K562 (cell line): ENCODE measurements at regions not wholly inside any gene's neighbourhood (a gene's known extent, or its start where the extent isn't known, plus 50 kb on each side); places are given as distances from the start of the nearest gene placed in this dataset.

Source experiments
- ATAC-seq: fragments of 200-7000 bp; cut with Tn5 transposase; 3 replicates; pipeline ENCODE4 v1.9.1; 2020; ENCODE audit warnings: moderate library complexity
- BruUV-seq: library from RNA; stranded (reverse); fragments of 400-500 nt; replicated peaks from 2 replicates; lab custom pipeline; 2021; lab: Mats Ljungman, UMichigan
- CTCF ChIA-PET: fragments of 300-600 bp; formaldehyde crosslinking; extraction: SDS; loops from one replicate; lab custom pipeline; 2021; ENCODE audit warnings: low intra/inter-chr PET ratio; lab: Yijun Ruan, JAX
- POLR2A ChIA-PET: fragments of 300-600, 350-650 bp; sonication (Branson Sonifier 250); formaldehyde crosslinking; extraction: SDS; loops from one replicate; lab custom pipeline; 2021; ENCODE audit warnings: antibody characterized with exemption, inconsistent platforms; lab: Yijun Ruan, JAX
- DNase-seq, 4 experiments: peaks; one replicate each; pipeline versions ENCODE4 v3.0.0 to v3.0.0-alpha.2; 2011 to 2018; ENCODE audit warnings: low spot score in 3 of 4, mixed read lengths in 3 of 4; ENCODE audit errors: extremely low read depth in 1 of 4
- FAIRE-seq: peaks from 2 replicates; lab custom pipeline; 2011; peaks lifted over from hg19 to GRCh38; lab: Jason Lieb, UNC
- H2AFZ ChIP-seq: 2 replicates; pipeline ENCODE4 v1.6.0; 2011; ENCODE audit warnings: low read depth, low read length, control low read depth, inconsistent platforms
- H3K27ac ChIP-seq: fragments of 200-600 bp; 3 replicates; pipeline ENCODE4 v1.8.0; 2011; ENCODE audit warnings: low read depth, mild to moderate bottlenecking, control low read depth, inconsistent platforms, low read length, moderate library complexity, mixed read lengths; ENCODE audit errors: extremely low read depth
- H3K27me3 ChIP-seq, 2 experiments: fragments of 300-600 bp in 1 of 2; 2 replicates in 1 of 2; 3 replicates in 1 of 2; pipeline versions ENCODE4 v1.6.0 to v1.8.0; 2011; ENCODE audit warnings: inconsistent platforms in 2 of 2, low read length in 2 of 2, mild to moderate bottlenecking in 1 of 2, mixed read lengths in 1 of 2, moderate library complexity in 1 of 2; ENCODE audit not compliant: control insufficient read depth in 2 of 2, insufficient read depth in 2 of 2
- H3K36me3 ChIP-seq: fragments of 300-600 bp; 3 replicates; pipeline ENCODE4 v1.8.0; 2011; ENCODE audit warnings: mild to moderate bottlenecking, low read length, inconsistent platforms; ENCODE audit not compliant: control insufficient read depth, insufficient read depth
- H3K4me1 ChIP-seq, 2 experiments: fragments of 200-600 bp in 1 of 2; replicated peaks in 1 of 2; 2 replicates in 1 of 2; 3 replicates in 1 of 2; pipeline versions ENCODE4 v1.5.1 to v1.8.0; 2011; ENCODE audit warnings: inconsistent platforms in 2 of 2, low read length in 2 of 2, mild to moderate bottlenecking in 1 of 2, mixed read lengths in 1 of 2, moderate library complexity in 1 of 2; ENCODE audit not compliant: control insufficient read depth in 2 of 2, insufficient read depth in 2 of 2
- H3K4me2 ChIP-seq: 2 replicates; pipeline ENCODE4 v1.6.1; 2011; ENCODE audit warnings: low read length, control low read depth, inconsistent platforms, mixed read lengths; ENCODE audit not compliant: insufficient read depth
- H3K4me3 ChIP-seq: fragments of 200-600 bp; sonication (generic), shearing (Covaris generic); 2 replicates; pipeline ENCODE4 v1.5.1; 2016; ENCODE audit warnings: control low read depth, inconsistent platforms
- H3K79me2 ChIP-seq: fragments of 200-600 bp; 3 replicates; pipeline ENCODE4 v1.8.0; 2011; ENCODE audit warnings: low read length, inconsistent platforms; ENCODE audit not compliant: control insufficient read depth, insufficient read depth
- H3K9ac ChIP-seq, 2 experiments: 2 replicates each; pipeline versions ENCODE4 v1.6.0 to v1.6.1; 2011; ENCODE audit warnings: low read depth in 2 of 2, low read length in 2 of 2, control low read depth in 1 of 2, inconsistent platforms in 1 of 2, mild to moderate bottlenecking in 1 of 2, mixed read lengths in 1 of 2; ENCODE audit not compliant: insufficient read depth in 1 of 2
- H3K9me1 ChIP-seq: one replicate; pipeline ENCODE4 v1.6.0; 2011; ENCODE audit warnings: inconsistent platforms, mild to moderate bottlenecking, low read length, moderate library complexity; ENCODE audit not compliant: control insufficient read depth, insufficient read depth
- H3K9me3 ChIP-seq: replicated peaks from 2 replicates; pipeline ENCODE4 v1.5.1; 2011; ENCODE audit warnings: low read depth, low read length, inconsistent platforms; ENCODE audit not compliant: control insufficient read depth, insufficient read depth
- H4K20me1 ChIP-seq: replicated peaks from 2 replicates; pipeline ENCODE4 v1.6.1; 2011; ENCODE audit warnings: low read length, inconsistent platforms, mixed read lengths; ENCODE audit not compliant: control insufficient read depth, insufficient read depth
- CBX8 ChIP-seq: fragments of 200-600 bp; sonication (generic); IDR thresholded peaks from 2 replicates; pipeline ENCODE4 v1.6.1; 2012; ENCODE audit warnings: borderline replicate concordance, mixed run types, low read depth, mild to moderate bottlenecking, moderate library complexity, mixed read lengths, low read length, control low read depth, inconsistent platforms; ENCODE audit not compliant: poor library complexity, severe bottlenecking; ENCODE audit errors: extremely low read depth
- FOXJ2 ChIP-seq: fragments of 200-800 bp; sonication (Bioruptor generic); IDR thresholded peaks from 2 replicates; pipeline ENCODE4 v1.6.1; 2016; ENCODE audit warnings: missing genetic modification characterization, missing compliant biosample characterization
- FOXK1 ChIP-seq: sonication (generic); formaldehyde crosslinking; IDR thresholded peaks from 2 replicates; pipeline ENCODE4 v1.8.0; 2022; ENCODE audit warnings: missing genetic modification reagents, mild to moderate bottlenecking, borderline replicate concordance
- MTA3 ChIP-seq: fragments of 450-650 bp; formaldehyde crosslinking; IDR thresholded peaks from 2 replicates; pipeline ENCODE4 v1.6.1; 2017; ENCODE audit warnings: mild to moderate bottlenecking, borderline replicate concordance
- MYNN ChIP-seq, 2 experiments: sonication (generic); formaldehyde crosslinking in 1 of 2; IDR thresholded peaks; 2 replicates each; pipeline versions ENCODE4 v1.5.0 to v1.6.1; 2016 to 2020; ENCODE audit warnings: antibody characterized with exemption in 1 of 2, missing genetic modification reagents in 1 of 2
- RHOXF2B ChIP-seq: fragments of 250-450 bp; sonication (Bioruptor Pico); conservative IDR thresholded peaks from 2 replicates; pipeline ENCODE4 v1.5.1; 2021
- WGBS: fragments of 100-300 bp; shearing (Covaris generic); methylation state at CpG from one replicate; pipeline ENCODE4 v1.1.6; 2016; ENCODE audit warnings: low coverage, mixed read lengths; ENCODE audit not compliant: insufficient coverage; ENCODE audit errors: missing lambda C conversion rate; 5-methylcytosine and 5-hydroxymethylcytosine counted together
- in situ Hi-C: fragments of 300-500 bp; cut with MboI; formaldehyde crosslinking; loops from 4 replicates; pipeline ENCODE4 v1.15.0; 2018; ENCODE audit warnings: inconsistent platforms, mixed read lengths
- intact Hi-C: fragments of 100-400 bp; cut with micrococcal nuclease; formaldehyde crosslinking; loops from 2 replicates; pipeline ENCODE4 v1.14.2; 2022
- TF ChIP-seq, protein P1 (sequence below): fragments of 250-450 bp; sonication (Bioruptor Pico); IDR thresholded peaks from 2 replicates; pipeline ENCODE4 v1.4.0; 2020; ENCODE audit warnings: mild to moderate bottlenecking
- TF ChIP-seq, protein P2 (sequence below), 2 experiments: fragments of 450-650 bp; IDR thresholded peaks; 2 replicates each; pipeline ENCODE4 v1.6.1; 2016; ENCODE audit warnings: mild to moderate bottlenecking in 2 of 2, borderline replicate concordance in 1 of 2, low read depth in 1 of 2, moderate library complexity in 1 of 2
- TF ChIP-seq, protein P3 (sequence below): fragments of 250-450 bp; sonication (Bioruptor Pico); IDR thresholded peaks from 2 replicates; pipeline ENCODE4 v1.6.1; 2021; ENCODE audit warnings: mild to moderate bottlenecking

DNA sequence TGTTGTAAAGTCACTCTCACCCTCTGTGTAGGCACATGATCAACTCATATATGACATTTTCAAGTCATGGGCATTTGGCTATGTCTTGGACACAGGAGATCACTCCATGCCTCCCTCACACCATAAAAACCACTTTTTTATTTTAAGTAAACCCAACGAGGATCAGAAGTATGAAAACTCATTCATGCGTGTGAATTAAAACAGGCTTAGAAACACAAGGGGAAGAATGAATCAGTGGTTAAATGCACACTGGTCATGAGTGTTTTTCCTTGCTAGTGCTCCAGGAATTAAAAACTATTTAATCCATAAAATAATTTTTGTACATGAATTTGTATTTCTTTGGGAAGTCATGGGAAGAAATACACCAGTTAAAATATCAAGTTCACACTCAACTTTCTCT is 198.4 kb downstream of the GALC start:
- ATAC-seq, result no peak
- Histone ChIP-seq H3K4me3 (no peak overlapping the region), H3K27ac (no peak overlapping the region), H3K4me2 (no peak overlapping the region), H2AFZ (no peak overlapping the region), H3K9me3 (no peaks in the 10 kb centered on the region), H3K9me1 (no peaks in the 10 kb centered on the region), H3K36me3 (no peaks in the 10 kb centered on the region), H3K27me3 (no peaks in the 10 kb centered on the region), H3K79me2 (no peaks in the 10 kb centered on the region), H4K20me1 (no peaks in the 10 kb centered on the region), H3K4me1 (no peaks in the 10 kb centered on the region), H3K9ac (no peak overlapping the region)
- intact Hi-C loops (no loop called here), in situ Hi-C loops (no loop called here)
- no peak for DNase-seq
- CTCF ChIA-PET, result no interaction called here
- POLR2A ChIA-PET, result no interaction called here
- BruUV-seq, result no TSS peak
- no peak for FAIRE-seq
- WGBS, result 0% methylated on average over 2 of the region's 2 CpGs
- TF ChIP-seq RHOXF2B (CRISPR knock-in tag), result no peak
- no peak for TF ChIP-seq MYNN (IDR thresholded peaks at IDR 0.05)
- no peak for TF ChIP-seq MYNN (CRISPR knock-in tag; IDR thresholded peaks at IDR 0.05)
- TF ChIP-seq CBX8, result no peak
- TF ChIP-seq FOXJ2 (tag), result no peak
- no peak for TF ChIP-seq MTA3
- TF ChIP-seq, protein P1, sequence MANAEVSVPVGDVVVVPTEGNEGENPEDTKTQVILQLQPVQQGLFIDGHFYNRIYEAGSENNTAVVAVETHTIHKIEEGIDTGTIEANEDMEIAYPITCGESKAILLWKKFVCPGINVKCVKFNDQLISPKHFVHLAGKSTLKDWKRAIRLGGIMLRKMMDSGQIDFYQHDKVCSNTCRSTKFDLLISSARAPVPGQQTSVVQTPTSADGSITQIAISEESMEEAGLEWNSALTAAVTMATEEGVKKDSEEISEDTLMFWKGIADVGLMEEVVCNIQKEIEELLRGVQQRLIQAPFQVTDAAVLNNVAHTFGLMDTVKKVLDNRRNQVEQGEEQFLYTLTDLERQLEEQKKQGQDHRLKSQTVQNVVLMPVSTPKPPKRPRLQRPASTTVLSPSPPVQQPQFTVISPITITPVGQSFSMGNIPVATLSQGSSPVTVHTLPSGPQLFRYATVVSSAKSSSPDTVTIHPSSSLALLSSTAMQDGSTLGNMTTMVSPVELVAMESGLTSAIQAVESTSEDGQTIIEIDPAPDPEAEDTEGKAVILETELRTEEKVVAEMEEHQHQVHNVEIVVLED (CRISPR knock-in tag), result no peak
- TF ChIP-seq, protein P2, sequence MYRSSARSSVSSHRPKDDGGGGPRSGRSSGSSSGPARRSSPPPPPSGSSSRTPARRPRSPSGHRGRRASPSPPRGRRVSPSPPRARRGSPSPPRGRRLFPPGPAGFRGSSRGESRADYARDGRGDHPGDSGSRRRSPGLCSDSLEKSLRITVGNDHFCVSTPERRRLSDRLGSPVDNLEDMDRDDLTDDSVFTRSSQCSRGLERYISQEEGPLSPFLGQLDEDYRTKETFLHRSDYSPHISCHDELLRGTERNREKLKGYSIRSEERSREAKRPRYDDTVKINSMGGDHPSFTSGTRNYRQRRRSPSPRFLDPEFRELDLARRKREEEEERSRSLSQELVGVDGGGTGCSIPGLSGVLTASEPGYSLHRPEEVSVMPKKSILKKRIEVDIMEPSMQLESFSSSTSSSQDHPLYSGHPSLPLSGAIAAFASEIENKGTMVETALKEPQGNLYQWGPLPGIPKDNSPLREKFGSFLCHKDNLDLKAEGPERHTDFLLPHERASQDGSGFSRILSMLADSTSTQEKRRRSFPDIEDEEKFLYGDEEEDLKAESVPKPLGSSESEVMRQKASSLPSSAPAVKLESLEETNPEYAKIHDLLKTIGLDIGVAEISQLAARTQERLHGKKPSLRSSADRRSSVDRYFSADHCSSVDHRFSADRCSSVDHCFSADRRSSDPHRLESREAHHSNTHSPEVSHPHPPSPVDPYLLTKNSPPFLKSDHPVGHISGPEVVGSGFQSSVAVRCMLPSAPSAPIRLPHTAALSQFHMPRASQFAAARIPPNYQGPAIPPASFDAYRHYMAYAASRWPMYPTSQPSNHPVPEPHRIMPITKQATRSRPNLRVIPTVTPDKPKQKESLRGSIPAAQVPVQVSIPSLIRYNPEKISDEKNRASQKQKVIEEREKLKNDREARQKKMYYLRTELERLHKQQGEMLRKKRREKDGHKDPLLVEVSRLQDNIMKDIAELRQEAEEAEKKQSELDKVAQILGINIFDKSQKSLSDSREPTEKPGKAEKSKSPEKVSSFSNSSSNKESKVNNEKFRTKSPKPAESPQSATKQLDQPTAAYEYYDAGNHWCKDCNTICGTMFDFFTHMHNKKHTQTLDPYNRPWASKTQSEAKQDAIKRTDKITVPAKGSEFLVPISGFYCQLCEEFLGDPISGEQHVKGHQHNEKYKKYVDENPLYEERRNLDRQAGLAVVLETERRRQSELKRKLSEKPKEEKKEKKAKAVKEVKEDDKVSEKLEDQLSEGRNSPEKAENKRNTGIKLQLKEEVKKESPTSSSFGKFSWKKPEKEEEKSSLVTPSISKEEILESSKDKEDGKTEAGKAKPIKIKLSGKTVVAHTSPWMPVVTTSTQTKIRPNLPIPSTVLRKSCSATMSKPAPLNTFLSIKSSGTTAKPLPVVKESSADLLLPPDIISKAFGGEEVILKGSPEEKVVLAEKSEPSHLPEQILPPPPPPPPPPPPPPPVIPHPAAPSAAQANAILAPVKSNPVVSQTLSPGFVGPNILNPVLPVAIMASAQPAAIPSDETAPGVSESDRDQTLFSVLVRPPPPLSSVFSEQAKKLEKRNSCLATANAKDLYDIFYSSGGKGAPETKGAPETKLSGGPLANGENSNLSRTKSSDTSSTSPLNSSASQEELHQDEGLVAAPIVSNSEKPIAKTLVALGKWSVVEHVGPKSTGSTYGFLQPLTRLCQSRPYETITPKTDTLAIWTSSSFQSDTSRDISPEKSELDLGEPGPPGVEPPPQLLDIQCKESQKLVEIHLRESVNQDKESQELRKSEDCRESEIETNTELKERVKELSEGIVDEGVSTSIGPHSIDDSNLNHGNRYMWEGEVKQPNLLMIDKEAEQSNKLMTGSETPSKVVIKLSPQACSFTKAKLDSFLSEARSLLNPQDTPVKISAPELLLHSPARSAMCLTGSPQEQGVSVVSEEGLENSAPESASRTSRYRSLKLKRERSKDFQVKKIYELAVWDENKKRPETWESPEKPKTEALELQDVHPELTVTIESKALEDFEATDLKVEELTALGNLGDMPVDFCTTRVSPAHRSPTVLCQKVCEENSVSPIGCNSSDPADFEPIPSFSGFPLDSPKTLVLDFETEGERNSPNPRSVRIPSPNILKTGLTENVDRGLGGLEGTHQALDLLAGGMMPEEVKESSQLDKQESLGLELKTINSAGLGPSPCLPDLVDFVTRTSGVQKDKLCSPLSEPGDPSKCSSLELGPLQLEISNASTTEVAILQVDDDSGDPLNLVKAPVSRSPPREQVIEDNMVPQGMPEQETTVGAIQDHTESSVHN (IDR thresholded peaks at IDR 0.05; ENCODE audit: borderline replicate concordance in 1 of 2, low read depth in 1 of 2), result no peak
- TF ChIP-seq, protein P3, sequence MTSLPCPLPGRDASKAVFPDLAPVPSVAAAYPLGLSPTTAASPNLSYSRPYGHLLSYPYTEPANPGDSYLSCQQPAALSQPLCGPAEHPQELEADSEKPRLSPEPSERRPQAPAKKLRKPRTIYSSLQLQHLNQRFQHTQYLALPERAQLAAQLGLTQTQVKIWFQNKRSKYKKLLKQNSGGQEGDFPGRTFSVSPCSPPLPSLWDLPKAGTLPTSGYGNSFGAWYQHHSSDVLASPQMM (CRISPR knock-in tag), result no peak
- no peak for TF ChIP-seq FOXK1 (CRISPR knock-in tag)
